ENCODE measurements at regions not wholly inside any gene's neighbourhood (a gene's known extent, or its start where the extent isn't known, plus 50 kb on each side); places are given as distances from the start of the nearest gene placed in this dataset.

- DNase-seq: peak; percentile 28
Measured at GRCh38 chr12:92208613-92209121, 63.0 kb upstream of the BTG1 start.

- DNase-seq: no peak
Measured at GRCh38 chr12:92206596-92206995, 61.0 kb upstream of the BTG1 start.

GRCh38 chr12:92206011-92206410, 60.4 kb upstream of the BTG1 start:
- DNase-seq: no peak

DNA sequence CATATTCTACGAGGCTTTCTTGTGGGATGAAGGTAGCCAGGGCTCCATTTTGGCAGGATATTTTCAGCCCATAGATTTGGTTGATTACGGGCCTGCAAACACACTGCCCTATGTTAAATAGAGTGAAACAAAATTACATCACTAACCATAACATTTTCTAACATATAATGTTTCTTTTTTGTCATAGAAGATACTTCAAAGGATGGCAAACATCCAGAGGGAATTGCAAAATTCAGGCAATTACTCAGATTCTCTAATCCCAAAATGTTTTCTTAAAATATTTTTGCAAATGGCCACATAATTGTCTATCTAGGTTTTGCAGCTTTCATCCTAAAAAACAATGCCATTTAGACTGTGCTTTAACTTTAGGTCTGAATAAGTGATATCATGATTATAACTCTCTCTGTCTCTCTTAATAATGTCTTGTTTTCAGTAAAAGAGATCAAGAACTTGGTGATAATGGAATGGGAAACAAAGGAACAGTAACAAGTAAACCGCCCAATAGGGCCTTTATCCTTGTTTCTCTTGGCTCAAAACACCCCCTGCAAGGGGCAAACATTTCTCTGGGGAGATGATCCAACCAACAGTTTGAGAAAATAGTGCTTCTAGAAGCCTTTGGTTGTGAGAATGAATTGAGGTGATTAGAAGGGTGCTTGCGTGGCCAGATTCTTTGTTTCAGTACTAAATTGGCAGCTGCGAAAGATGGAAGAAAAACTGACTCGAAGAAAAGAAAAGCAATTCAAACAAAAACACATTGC, 54.4 kb upstream of the BTG1 start:
- DNase-seq: no peak

DNA sequence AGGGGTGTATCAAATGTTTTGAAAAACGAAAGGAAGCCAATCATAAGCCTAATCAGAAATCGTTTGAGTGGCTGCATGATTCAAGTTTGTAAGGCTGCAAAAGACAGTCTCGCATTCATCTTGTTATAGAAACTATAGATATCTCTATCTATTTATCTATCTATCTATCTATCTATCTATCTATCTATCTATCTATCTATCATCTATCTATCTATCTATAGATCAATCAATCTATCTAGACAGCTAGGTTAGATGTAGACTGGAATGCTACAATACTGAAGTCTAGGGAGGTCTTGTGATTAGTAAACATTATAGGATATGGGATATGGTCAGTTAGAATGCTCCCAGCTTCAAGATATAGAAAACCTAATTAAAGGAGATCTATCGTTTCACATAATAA, 52.2 kb upstream of the BTG1 start:
- DNase-seq: no peak

- no peak for DNase-seq
Measured at GRCh38 chr12:92196368-92196767, 50.7 kb upstream of the BTG1 start.
